Panc1 (cell line): ENCODE measurements at regions not wholly inside any gene's neighbourhood (a gene's known extent, or its start where the extent isn't known, plus 50 kb on each side); places are given as distances from the start of the nearest gene placed in this dataset.

ENCODE experiments used
- ATAC-seq: fragments of 200-7000 bp; cut with Tn5 transposase; 2 replicates; pipeline ENCODE4 v1.9.1; 2020; ENCODE audit warnings: mild to moderate bottlenecking, moderate library complexity
- BruUV-seq: library from RNA; stranded (reverse); fragments of 400-500 nt; replicated peaks from 2 replicates; lab custom pipeline; 2021; lab: Mats Ljungman, UMichigan
- CTCF ChIA-PET: fragments of 300-600 bp; sonication (Branson Sonifier 250); formaldehyde crosslinking; loops from one replicate; lab custom pipeline; 2022; ENCODE audit warnings: antibody characterized with exemption; lab: Charles Lee
- POLR2A ChIA-PET: fragments of 300-600 bp; sonication (Branson Sonifier 250); formaldehyde crosslinking; loops from one replicate; lab custom pipeline; 2022; ENCODE audit warnings: antibody characterized with exemption; lab: Charles Lee
- DNase-seq: peaks from one replicate; pipeline ENCODE4 v3.0.0-alpha.2; 2010; ENCODE audit warnings: low read depth, low spot score
- H3K27ac ChIP-seq: 2 replicates; pipeline ENCODE4 v1.5.1; 2011; ENCODE audit warnings: mild to moderate bottlenecking, low read length, inconsistent platforms
- H3K27me3 ChIP-seq: fragments of 200-500 bp; sonication (Bioruptor generic); 2 replicates; pipeline ENCODE4 v1.6.0; 2014; ENCODE audit warnings: low read length, inconsistent platforms; ENCODE audit not compliant: control insufficient read depth, insufficient read depth
- H3K36me3 ChIP-seq: fragments of 200-500 bp; sonication (Bioruptor generic); 2 replicates; pipeline ENCODE4 v1.5.1; 2014; ENCODE audit warnings: inconsistent platforms, mild to moderate bottlenecking, low read length, moderate library complexity; ENCODE audit not compliant: control insufficient read depth, insufficient read depth
- H3K4me1 ChIP-seq: 2 replicates; pipeline ENCODE4 v1.5.1; 2011; ENCODE audit warnings: inconsistent platforms, mild to moderate bottlenecking, low read length, moderate library complexity; ENCODE audit not compliant: control insufficient read depth, insufficient read depth
- H3K4me3 ChIP-seq, 2 experiments: 2 replicates each; pipeline ENCODE4 v1.5.1; 2011 to 2012; ENCODE audit warnings: low read depth in 2 of 2, low read length in 2 of 2, mild to moderate bottlenecking in 2 of 2, inconsistent platforms in 1 of 2, moderate library complexity in 1 of 2
- H3K9me3 ChIP-seq: fragments of 200-500 bp; sonication (Bioruptor generic); 2 replicates; pipeline ENCODE4 v1.5.1; 2014; ENCODE audit warnings: low read depth, mild to moderate bottlenecking, inconsistent platforms, low read length, moderate library complexity; ENCODE audit not compliant: control insufficient read depth, insufficient read depth
- CTCF ChIP-seq: fragments of 450-650 bp; IDR thresholded peaks from 2 replicates; pipeline ENCODE4 v1.5.1; 2017; ENCODE audit warnings: mild to moderate bottlenecking
- POLR2AphosphoS5 ChIP-seq: IDR thresholded peaks from 2 replicates; pipeline ENCODE4 v1.6.1; 2012; ENCODE audit warnings: mild to moderate bottlenecking, low read depth, low read length, moderate library complexity
- REST ChIP-seq, 2 experiments: IDR thresholded peaks; 2 replicates each; pipeline ENCODE4 v1.6.1; 2011 to 2012; ENCODE audit warnings: low read depth in 2 of 2, control low read depth in 1 of 2, low read length in 1 of 2, mild to moderate bottlenecking in 1 of 2, moderate library complexity in 1 of 2; ENCODE audit not compliant: insufficient read depth in 1 of 2
- SIN3A ChIP-seq: IDR thresholded peaks from 2 replicates; pipeline ENCODE4 v1.6.1; 2012; ENCODE audit warnings: low read depth, mild to moderate bottlenecking, low read length, moderate library complexity, borderline replicate concordance; ENCODE audit not compliant: insufficient read depth
- TCF7L2 ChIP-seq: IDR thresholded peaks from 2 replicates; pipeline ENCODE4 v1.6.1; 2011; ENCODE audit warnings: mild to moderate bottlenecking, low read depth, low read length, inconsistent platforms
- in situ Hi-C: cut with HindIII; loops from 2 replicates; pipeline ENCODE4 v1.10.0; 2016; ENCODE audit warnings: low sequenced_read_pairs, low pct_unique_long_range_greater_than_20kb
- intact Hi-C: fragments of 100-400 bp; cut with micrococcal nuclease; formaldehyde crosslinking; loops from one replicate; pipeline ENCODE4 v1.10.0; 2022; ENCODE audit not compliant: unreplicated experiment

- in situ Hi-C loops = no loop called here
These were observed 205.9 kb downstream of the IKZF2 start for GRCh38 chr2:212945526-212945925.

GRCh38 chr2:212943351-212943750, 208.1 kb downstream of the IKZF2 start:
- ATAC-seq (no peak), DNase-seq (no peak)
- Histone ChIP-seq H3K36me3 (no peaks in the 10 kb centered on the region), H3K27ac (no peak overlapping the region), H3K4me3 (no peak overlapping the region), H3K27me3 (no peaks in the 10 kb centered on the region), H3K9me3 (no peaks in the 10 kb centered on the region), H3K4me1 (no peaks in the 10 kb centered on the region)
- ChIA-PET CTCF (no interaction called here), POLR2A (no interaction called here)
- no peak for TF ChIP-seq POLR2AphosphoS5
- no peak for TF ChIP-seq SIN3A
- TF ChIP-seq TCF7L2 = no peak
- no peak for TF ChIP-seq REST (IDR thresholded peaks at IDR 0.05; ENCODE audit: insufficient read depth in 1 of 2, low read depth in 2 of 2, low read length in 1 of 2)
- TF ChIP-seq CTCF = no peak
- BruUV-seq = no TSS peak
- intact Hi-C loops = no loop called here
- in situ Hi-C loops = no loop called here

More at GRCh38 chr2:212945526-212945925, 205.9 kb downstream of the IKZF2 start:
- DNase-seq = no peak
- intact Hi-C loops = no loop called here
- TF ChIP-seq SIN3A = no peak
- no peak for TF ChIP-seq TCF7L2
- TF ChIP-seq CTCF = no peak
- TF ChIP-seq POLR2AphosphoS5 = no peak
- no peak for TF ChIP-seq REST (IDR thresholded peaks at IDR 0.05; ENCODE audit: insufficient read depth in 1 of 2, low read depth in 2 of 2, low read length in 1 of 2)
- Histone ChIP-seq H3K9me3 (no peaks in the 10 kb centered on the region), H3K27me3 (no peaks in the 10 kb centered on the region), H3K4me3 (no peak overlapping the region), H3K4me1 (no peaks in the 10 kb centered on the region), H3K36me3 (no peaks in the 10 kb centered on the region), H3K27ac (no peak overlapping the region)
- POLR2A ChIA-PET = no interaction called here
- ATAC-seq = no peak
- no TSS peak for BruUV-seq
- CTCF ChIA-PET = no interaction called here
